HepG2 (cell line): ENCODE measurements at regions not wholly inside any gene's neighbourhood (a gene's known extent, or its start where the extent isn't known, plus 50 kb on each side); places are given as distances from the start of the nearest gene placed in this dataset.

Experiments
- CBX5 ChIP-seq: sonication (generic); formaldehyde crosslinking; IDR thresholded peaks from 2 replicates; pipeline ENCODE4 v1.4.0; 2020; ENCODE audit warnings: missing genetic modification reagents, borderline replicate concordance
- DPF2 ChIP-seq: sonication (generic); formaldehyde crosslinking; IDR thresholded peaks from 2 replicates; pipeline ENCODE4 v1.4.0; 2020; ENCODE audit warnings: mild to moderate bottlenecking, low read depth, missing genetic modification reagents, borderline replicate concordance
- ELF3 ChIP-seq: IDR thresholded peaks from 2 replicates; pipeline ENCODE4 v1.6.1; 2016; ENCODE audit warnings: missing genetic modification reagents, missing compliant biosample characterization
- EP300 ChIP-seq, 3 experiments: sonication (generic) in 1 of 3; formaldehyde crosslinking in 1 of 3; IDR thresholded peaks; 2 replicates each; pipeline versions ENCODE4 v1.5.1 to v1.6.1; 2011 to 2020; ENCODE audit warnings: low read depth in 2 of 3, low read length in 2 of 3, borderline replicate concordance in 1 of 3, improper control_type of control experiment in 1 of 3, mild to moderate bottlenecking in 1 of 3, missing genetic modification reagents in 1 of 3, moderate library complexity in 1 of 3
- ETV5 ChIP-seq: IDR thresholded peaks from 2 replicates; pipeline ENCODE4 v1.6.1; 2018; ENCODE audit warnings: missing biosample characterization, missing genetic modification reagents, inconsistent platforms, borderline replicate concordance
- FOXA3 ChIP-seq: IDR thresholded peaks from 2 replicates; pipeline ENCODE4 v1.6.1; 2016; ENCODE audit warnings: missing genetic modification reagents, missing compliant biosample characterization
- KLF12 ChIP-seq: sonication (generic); formaldehyde crosslinking; IDR thresholded peaks from 2 replicates; pipeline ENCODE4 v1.4.0; 2020; ENCODE audit warnings: missing genetic modification reagents, borderline replicate concordance
- MAF1 ChIP-seq: sonication (generic); formaldehyde crosslinking; IDR thresholded peaks from 2 replicates; pipeline ENCODE4 v1.5.0; 2020; ENCODE audit warnings: missing genetic modification reagents, borderline replicate concordance
- MTA1 ChIP-seq: sonication (generic); formaldehyde crosslinking; IDR thresholded peaks from 2 replicates; pipeline ENCODE4 v1.4.0; 2020; ENCODE audit warnings: missing genetic modification reagents, mild to moderate bottlenecking, borderline replicate concordance
- SOX13 ChIP-seq, 3 experiments: fragments of 450-650 bp in 1 of 3; sonication (generic) in 1 of 3; formaldehyde crosslinking in 1 of 3; IDR thresholded peaks in 2 of 3; conservative IDR thresholded peaks in 1 of 3; 2 replicates each; pipeline versions ENCODE4 v1.5.0 to v1.6.1; 2016 to 2020; ENCODE audit warnings: antibody characterized with exemption in 1 of 3, mild to moderate bottlenecking in 1 of 3, missing compliant biosample characterization in 1 of 3, missing genetic modification reagents in 1 of 3, moderate library complexity in 1 of 3
- XRCC5 ChIP-seq: fragments of 200-400 bp; formaldehyde crosslinking; optimal IDR thresholded peaks from 2 replicates; pipeline ENCODE3; 2017; ENCODE audit warnings: mild to moderate bottlenecking, low read length
- ZBTB7B ChIP-seq: sonication (generic); formaldehyde crosslinking; IDR thresholded peaks from 2 replicates; pipeline ENCODE4 v1.4.0; 2020; ENCODE audit warnings: missing genetic modification reagents
- ZNF292 ChIP-seq: sonication (generic); formaldehyde crosslinking; IDR thresholded peaks from 2 replicates; pipeline ENCODE4 v1.8.1; 2022; ENCODE audit warnings: mild to moderate bottlenecking, low read depth, missing genetic modification reagents, borderline replicate concordance
- ZNF33B ChIP-seq: sonication (generic); formaldehyde crosslinking; IDR thresholded peaks from 2 replicates; pipeline ENCODE4 v1.5.1; 2020; ENCODE audit warnings: mild to moderate bottlenecking, missing genetic modification reagents
- ZNF564 ChIP-seq: sonication (generic); formaldehyde crosslinking; IDR thresholded peaks from 2 replicates; pipeline ENCODE4 v1.8.1; 2023; ENCODE audit warnings: mild to moderate bottlenecking, missing genetic modification reagents
- ZNF7 ChIP-seq: IDR thresholded peaks from 2 replicates; pipeline ENCODE4 v1.6.1; 2016; ENCODE audit warnings: missing biosample characterization, missing genetic modification reagents
- TF ChIP-seq, protein P1 (sequence below): sonication (generic); formaldehyde crosslinking; conservative IDR thresholded peaks from 2 replicates; pipeline ENCODE4 v1.4.0; 2020; ENCODE audit warnings: mild to moderate bottlenecking, missing genetic modification reagents, moderate library complexity
- TF ChIP-seq, protein P2 (sequence below): IDR thresholded peaks from 2 replicates; pipeline ENCODE4 v1.6.1; 2016; ENCODE audit warnings: low read depth
- TF ChIP-seq, protein P3 (sequence below): sonication (generic); formaldehyde crosslinking; IDR thresholded peaks from 2 replicates; pipeline ENCODE4 v1.4.0; 2020; ENCODE audit warnings: mild to moderate bottlenecking, missing genetic modification reagents

DNA sequence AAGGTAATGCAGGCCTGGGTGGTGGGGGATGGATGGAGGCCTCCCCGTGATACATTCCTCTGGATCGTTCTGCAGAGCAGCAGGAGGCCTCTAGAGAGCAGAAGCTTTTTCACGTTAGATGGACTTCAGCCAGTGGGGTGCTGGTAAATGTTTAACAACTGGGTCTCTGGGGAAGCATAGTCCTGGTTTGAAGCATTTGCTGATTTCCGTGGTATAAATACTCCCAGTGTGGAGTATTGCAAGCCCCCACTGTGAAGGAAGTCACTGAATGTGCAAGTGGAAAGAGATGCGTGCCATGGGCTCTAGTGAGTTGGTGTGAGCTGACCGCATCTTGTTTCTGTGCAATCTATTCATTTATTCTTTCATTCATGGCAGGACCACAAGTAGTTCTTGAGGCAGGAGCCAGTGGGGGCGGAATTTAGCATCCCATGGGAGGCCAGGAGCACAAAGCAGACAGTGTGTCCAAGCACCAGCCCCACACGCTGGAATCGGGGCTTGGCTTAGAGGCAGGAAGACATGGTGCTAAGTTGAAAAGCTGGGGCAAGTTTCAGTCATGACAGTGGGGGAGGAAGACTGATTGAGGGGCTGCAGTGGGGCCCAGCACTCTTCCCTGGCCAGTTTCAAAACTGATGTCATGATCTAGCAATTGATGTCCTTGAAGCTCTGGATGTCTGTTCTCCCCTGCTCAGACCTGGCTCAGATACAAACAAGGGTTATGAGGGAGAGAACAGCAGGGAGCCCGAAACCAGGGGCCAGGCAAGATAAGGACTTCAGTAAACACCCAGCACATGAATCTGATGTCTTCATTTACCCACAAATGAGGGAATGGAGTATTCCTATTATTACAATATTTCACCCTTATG, 280.9 kb upstream of the LYZL1 start (continued):
- TF ChIP-seq, protein P1, sequence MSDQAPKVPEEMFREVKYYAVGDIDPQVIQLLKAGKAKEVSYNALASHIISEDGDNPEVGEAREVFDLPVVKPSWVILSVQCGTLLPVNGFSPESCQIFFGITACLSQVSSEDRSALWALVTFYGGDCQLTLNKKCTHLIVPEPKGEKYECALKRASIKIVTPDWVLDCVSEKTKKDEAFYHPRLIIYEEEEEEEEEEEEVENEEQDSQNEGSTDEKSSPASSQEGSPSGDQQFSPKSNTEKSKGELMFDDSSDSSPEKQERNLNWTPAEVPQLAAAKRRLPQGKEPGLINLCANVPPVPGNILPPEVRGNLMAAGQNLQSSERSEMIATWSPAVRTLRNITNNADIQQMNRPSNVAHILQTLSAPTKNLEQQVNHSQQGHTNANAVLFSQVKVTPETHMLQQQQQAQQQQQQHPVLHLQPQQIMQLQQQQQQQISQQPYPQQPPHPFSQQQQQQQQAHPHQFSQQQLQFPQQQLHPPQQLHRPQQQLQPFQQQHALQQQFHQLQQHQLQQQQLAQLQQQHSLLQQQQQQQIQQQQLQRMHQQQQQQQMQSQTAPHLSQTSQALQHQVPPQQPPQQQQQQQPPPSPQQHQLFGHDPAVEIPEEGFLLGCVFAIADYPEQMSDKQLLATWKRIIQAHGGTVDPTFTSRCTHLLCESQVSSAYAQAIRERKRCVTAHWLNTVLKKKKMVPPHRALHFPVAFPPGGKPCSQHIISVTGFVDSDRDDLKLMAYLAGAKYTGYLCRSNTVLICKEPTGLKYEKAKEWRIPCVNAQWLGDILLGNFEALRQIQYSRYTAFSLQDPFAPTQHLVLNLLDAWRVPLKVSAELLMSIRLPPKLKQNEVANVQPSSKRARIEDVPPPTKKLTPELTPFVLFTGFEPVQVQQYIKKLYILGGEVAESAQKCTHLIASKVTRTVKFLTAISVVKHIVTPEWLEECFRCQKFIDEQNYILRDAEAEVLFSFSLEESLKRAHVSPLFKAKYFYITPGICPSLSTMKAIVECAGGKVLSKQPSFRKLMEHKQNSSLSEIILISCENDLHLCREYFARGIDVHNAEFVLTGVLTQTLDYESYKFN (CRISPR knock-in tag), result peak; percentile 69
- peak; percentile 31; the same call in 1 of the 2 replicates for TF ChIP-seq ELF3 (CRISPR knock-in tag)
- TF ChIP-seq MTA1 (CRISPR knock-in tag), result 0 out of 2 replicates have a peak, but pooled peaks have one; percentile 23
- TF ChIP-seq ZNF292 (CRISPR knock-in tag), result 0 out of 2 replicates have a peak, but pooled peaks have one; percentile 45
- TF ChIP-seq, protein P2, sequence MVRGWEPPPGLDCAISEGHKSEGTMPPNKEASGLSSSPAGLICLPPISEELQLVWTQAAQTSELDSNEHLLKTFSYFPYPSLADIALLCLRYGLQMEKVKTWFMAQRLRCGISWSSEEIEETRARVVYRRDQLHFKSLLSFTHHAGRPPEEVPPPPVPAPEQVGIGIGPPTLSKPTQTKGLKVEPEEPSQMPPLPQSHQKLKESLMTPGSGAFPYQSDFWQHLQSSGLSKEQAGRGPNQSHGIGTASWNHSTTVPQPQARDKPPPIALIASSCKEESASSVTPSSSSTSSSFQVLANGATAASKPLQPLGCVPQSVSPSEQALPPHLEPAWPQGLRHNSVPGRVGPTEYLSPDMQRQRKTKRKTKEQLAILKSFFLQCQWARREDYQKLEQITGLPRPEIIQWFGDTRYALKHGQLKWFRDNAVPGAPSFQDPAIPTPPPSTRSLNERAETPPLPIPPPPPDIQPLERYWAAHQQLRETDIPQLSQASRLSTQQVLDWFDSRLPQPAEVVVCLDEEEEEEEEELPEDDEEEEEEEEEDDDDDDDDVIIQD, result peak; percentile 40; the same call in 1 of the 2 replicates
- 0 out of 2 replicates have a peak, but pooled peaks have one; percentile 7 for TF ChIP-seq ZBTB7B
- TF ChIP-seq XRCC5, result peak; percentile 35
- TF ChIP-seq DPF2 (CRISPR knock-in tag), result 0 out of 2 replicates have a peak, but pooled peaks have one; percentile 40
- peak; percentile 83; the same call in 1 of the 2 replicates for TF ChIP-seq ZNF564 (CRISPR knock-in tag)
- 0 out of 2 replicates have a peak, but pooled peaks have one; percentile 45 for TF ChIP-seq ZNF33B
- TF ChIP-seq SOX13 (IDR thresholded peaks at IDR 0.05), result no peak
- TF ChIP-seq SOX13 (CRISPR knock-in tag; conservative IDR thresholded peaks at IDR 0.05 in 1 of 2, IDR thresholded peaks at IDR 0.05 in 1 of 2), result 0 out of 4 replicates have a peak, but pooled peaks of 1 of the 2 experiments have one; percentile 8
- TF ChIP-seq ZNF7 (CRISPR knock-in tag), result no peak
- 0 out of 2 replicates have a peak, but pooled peaks have one; percentile 8 for TF ChIP-seq CBX5 (CRISPR knock-in tag)
- TF ChIP-seq ETV5 (CRISPR knock-in tag), result no peak
- TF ChIP-seq KLF12, result no peak
- TF ChIP-seq EP300 (IDR thresholded peaks at IDR 0.05; ENCODE audit: low read depth in 2 of 2, low read length in 2 of 2), result 0 out of 4 replicates have a peak, but pooled peaks of 1 of the 2 experiments have one; percentile 12
- TF ChIP-seq EP300 (CRISPR knock-in tag; IDR thresholded peaks at IDR 0.05; ENCODE audit: borderline replicate concordance), result no peak
- TF ChIP-seq FOXA3, result 0 out of 2 replicates have a peak, but pooled peaks have one; percentile 11
- TF ChIP-seq MAF1 (CRISPR knock-in tag), result peak; percentile 78; the same call in 1 of the 2 replicates
- TF ChIP-seq, protein P3, sequence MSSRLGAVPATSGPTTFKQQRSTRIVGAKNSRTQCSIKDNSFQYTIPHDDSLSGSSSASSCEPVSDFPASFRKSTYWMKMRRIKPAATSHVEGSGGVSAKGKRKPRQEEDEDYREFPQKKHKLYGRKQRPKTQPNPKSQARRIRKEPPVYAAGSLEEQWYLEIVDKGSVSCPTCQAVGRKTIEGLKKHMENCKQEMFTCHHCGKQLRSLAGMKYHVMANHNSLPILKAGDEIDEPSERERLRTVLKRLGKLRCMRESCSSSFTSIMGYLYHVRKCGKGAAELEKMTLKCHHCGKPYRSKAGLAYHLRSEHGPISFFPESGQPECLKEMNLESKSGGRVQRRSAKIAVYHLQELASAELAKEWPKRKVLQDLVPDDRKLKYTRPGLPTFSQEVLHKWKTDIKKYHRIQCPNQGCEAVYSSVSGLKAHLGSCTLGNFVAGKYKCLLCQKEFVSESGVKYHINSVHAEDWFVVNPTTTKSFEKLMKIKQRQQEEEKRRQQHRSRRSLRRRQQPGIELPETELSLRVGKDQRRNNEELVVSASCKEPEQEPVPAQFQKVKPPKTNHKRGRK (CRISPR knock-in tag), result no peak
